ENCODE measurements at regions not wholly inside any gene's neighbourhood (a gene's known extent, or its start where the extent isn't known, plus 50 kb on each side); places are given as distances from the start of the nearest gene placed in this dataset.
"Not testable (repeated sequence)": the region's sequence is repeated elsewhere in the genome, so short reads cannot be mapped to it uniquely, and the experiment has no call there.

DNA sequence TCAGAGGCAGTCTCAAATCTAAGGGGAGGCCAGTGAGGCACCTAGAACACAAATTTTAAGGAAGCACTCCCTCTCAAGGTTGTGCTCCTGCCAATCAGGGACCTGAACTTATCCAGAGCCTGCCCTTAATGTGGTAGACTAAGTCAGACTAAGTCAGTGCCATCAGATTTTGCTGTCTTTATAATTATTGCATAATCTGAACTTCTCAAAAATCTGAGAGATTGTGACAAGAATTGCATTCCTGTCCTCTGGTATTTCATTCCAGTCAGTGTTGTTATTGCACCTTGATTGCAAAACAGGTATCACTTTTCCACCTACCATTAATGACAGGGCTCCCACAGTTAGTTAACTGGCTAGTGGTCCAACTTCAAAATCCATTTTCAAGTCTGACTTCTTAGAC lies 197.1 kb upstream of the HCN1 start:
- ChIA-PET CTCF (no interaction called here), POLR2A (no interaction called here)
- Histone ChIP-seq H3K4me1 (ENCODE audit: insufficient read depth, low read length) (no peaks in the 10 kb centered on the region), H3K9me3 (ENCODE audit: low read length) (no peaks in the 10 kb centered on the region), H3K36me3 (ENCODE audit: insufficient read depth, low read length) (no peaks in the 10 kb centered on the region), H3K27me3 (ENCODE audit: insufficient read depth, low read length, poor library complexity, severe bottlenecking) (no peaks in the 10 kb centered on the region), H3K4me3 (ENCODE audit: low read length) (no peak overlapping the region), H3K27ac (ENCODE audit: low read depth, low read length) (no peak overlapping the region)
- Mint-ChIP-seq H3K27me3 (peaks cover 0 to 1% of the 10 kb centered on the region in 2 donors), H3K9me3 (peaks cover 16 to 32% (median 18%) of the 10 kb centered on the region in 5 donors), H3K36me3 (peaks cover 0 to 3% (median 0%) of the 10 kb centered on the region in 3 donors), H3K4me1 (no peaks in the 10 kb centered on the region), H3K4me3 (no peak overlapping the region), H3K27ac (no peak overlapping the region)
- no peak for DNase-seq

- H3K4me1 Mint-ChIP-seq; H3K27ac Mint-ChIP-seq; H3K4me3 Mint-ChIP-seq; H3K27ac ChIP-seq (ENCODE audit: low read depth, low read length); H3K36me3 Mint-ChIP-seq; CTCF ChIA-PET; H3K27me3 Mint-ChIP-seq; H3K9me3 ChIP-seq (ENCODE audit: low read length); DNase-seq; H3K27me3 ChIP-seq (ENCODE audit: insufficient read depth, low read length, poor library complexity, severe bottlenecking); H3K36me3 ChIP-seq (ENCODE audit: insufficient read depth, low read length); H3K4me3 ChIP-seq (ENCODE audit: low read length); H3K4me1 ChIP-seq (ENCODE audit: insufficient read depth, low read length); POLR2A ChIA-PET: not testable (repeated sequence)
- H3K9me3 Mint-ChIP-seq: peaks cover 17 to 32% (median 18%) of the 10 kb centered on the region in 5 donors
These were observed 194.4 kb upstream of the HCN1 start for GRCh38 chr5:45890441-45891080.

- H3K36me3 Mint-ChIP-seq: no peaks in the 10 kb centered on the region
- ChIA-PET CTCF (no interaction called here), POLR2A (no interaction called here)
- H3K9me3 Mint-ChIP-seq: peaks cover 10 to 25% (median 18%) of the 10 kb centered on the region in 5 donors
- no peaks in the 10 kb centered on the region for H3K27me3 Mint-ChIP-seq
- no peak overlapping the region for H3K4me3 Mint-ChIP-seq
- Histone ChIP-seq H3K27me3 (ENCODE audit: insufficient read depth, low read length, poor library complexity, severe bottlenecking) (no peaks in the 10 kb centered on the region), H3K9me3 (ENCODE audit: low read length) (no peaks in the 10 kb centered on the region), H3K36me3 (ENCODE audit: insufficient read depth, low read length) (no peaks in the 10 kb centered on the region), H3K4me1 (ENCODE audit: insufficient read depth, low read length) (no peaks in the 10 kb centered on the region), H3K27ac (ENCODE audit: low read depth, low read length) (no peak overlapping the region), H3K4me3 (ENCODE audit: low read length) (no peak overlapping the region)
- H3K27ac Mint-ChIP-seq: no peak overlapping the region
- DNase-seq: no peak
- H3K4me1 Mint-ChIP-seq: no peaks in the 10 kb centered on the region
These were observed 166.6 kb upstream of the HCN1 start for GRCh38 chr5:45862763-45863162.

- H3K9me3 ChIP-seq (ENCODE audit: low read length): no peaks in the 10 kb centered on the region
- ChIA-PET CTCF (no interaction called here), POLR2A (no interaction called here)
- H3K27me3 Mint-ChIP-seq: no peaks in the 10 kb centered on the region
- no peak overlapping the region for H3K27ac Mint-ChIP-seq
- H3K4me3 ChIP-seq (ENCODE audit: low read length): no peak overlapping the region
- H3K27me3 ChIP-seq (ENCODE audit: insufficient read depth, low read length, poor library complexity, severe bottlenecking): no peaks in the 10 kb centered on the region
- no peaks in the 10 kb centered on the region for H3K36me3 ChIP-seq (ENCODE audit: insufficient read depth, low read length)
- no peaks in the 10 kb centered on the region for H3K36me3 Mint-ChIP-seq
- DNase-seq: no peak
- peaks cover 14 to 44% (median 19%) of the 10 kb centered on the region in 5 donors for H3K9me3 Mint-ChIP-seq
- no peak overlapping the region for H3K4me3 Mint-ChIP-seq
- no peaks in the 10 kb centered on the region for H3K4me1 Mint-ChIP-seq
- no peak overlapping the region for H3K27ac ChIP-seq (ENCODE audit: low read depth, low read length)
- H3K4me1 ChIP-seq (ENCODE audit: insufficient read depth, low read length): no peaks in the 10 kb centered on the region
These were observed 151.7 kb upstream of the HCN1 start for GRCh38 chr5:45847877-45848276.

- Mint-ChIP-seq H3K27me3 (no peaks in the 10 kb centered on the region), H3K4me3 (no peak overlapping the region), H3K4me1 (no peaks in the 10 kb centered on the region), H3K27ac (no peak overlapping the region), H3K36me3 (no peaks in the 10 kb centered on the region), H3K9me3 (peaks cover 2 to 46% (median 10%) of the 10 kb centered on the region in 5 donors)
- ChIA-PET POLR2A (no interaction called here), CTCF (no interaction called here)
- H3K36me3 ChIP-seq (ENCODE audit: insufficient read depth, low read length): no peaks in the 10 kb centered on the region
- no peaks in the 10 kb centered on the region for H3K4me1 ChIP-seq (ENCODE audit: insufficient read depth, low read length)
- H3K27me3 ChIP-seq (ENCODE audit: insufficient read depth, low read length, poor library complexity, severe bottlenecking): no peaks in the 10 kb centered on the region
- DNase-seq: no peak
- no peaks in the 10 kb centered on the region for H3K9me3 ChIP-seq (ENCODE audit: low read length)
- H3K27ac ChIP-seq (ENCODE audit: low read depth, low read length): no peak overlapping the region
- no peak overlapping the region for H3K4me3 ChIP-seq (ENCODE audit: low read length)
These were observed 129.9 kb upstream of the HCN1 start for GRCh38 chr5:45826055-45826454.

DNA sequence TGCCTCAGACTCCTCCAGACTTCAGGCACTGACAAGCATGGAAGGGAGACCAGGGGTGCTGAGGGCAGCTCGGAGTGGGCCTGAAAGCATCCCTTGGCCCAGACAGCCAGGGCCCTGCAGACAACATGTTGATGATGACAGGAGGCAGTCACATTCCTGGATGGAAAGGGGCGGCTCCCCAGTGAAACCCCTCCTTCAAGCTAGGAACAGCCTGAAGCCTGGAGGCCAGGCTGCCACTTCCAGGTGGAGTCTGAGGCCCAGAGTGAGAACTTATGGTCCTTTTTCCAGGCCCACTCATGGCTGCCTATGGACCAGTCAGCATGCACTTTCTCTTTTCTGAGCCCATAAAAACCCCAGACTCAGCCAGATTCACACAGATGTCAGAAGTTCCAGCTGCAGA lies 104.2 kb upstream of the HCN1 start:
- Histone ChIP-seq H3K4me1 (ENCODE audit: insufficient read depth, low read length) (no peaks in the 10 kb centered on the region), H3K4me3 (ENCODE audit: low read length) (no peak overlapping the region), H3K9me3 (ENCODE audit: low read length) (no peaks in the 10 kb centered on the region), H3K36me3 (ENCODE audit: insufficient read depth, low read length) (no peaks in the 10 kb centered on the region), H3K27me3 (ENCODE audit: insufficient read depth, low read length, poor library complexity, severe bottlenecking) (no peaks in the 10 kb centered on the region), H3K27ac (ENCODE audit: low read depth, low read length) (no peak overlapping the region)
- H3K27ac Mint-ChIP-seq: no peak overlapping the region
- no peaks in the 10 kb centered on the region for H3K27me3 Mint-ChIP-seq
- DNase-seq: no peak
- H3K4me3 Mint-ChIP-seq: no peak overlapping the region
- no peaks in the 10 kb centered on the region for H3K4me1 Mint-ChIP-seq
- H3K9me3 Mint-ChIP-seq: peaks cover 18 to 37% (median 28%) of the 10 kb centered on the region in 5 donors
- ChIA-PET POLR2A (no interaction called here), CTCF (no interaction called here)
- no peaks in the 10 kb centered on the region for H3K36me3 Mint-ChIP-seq

DNA sequence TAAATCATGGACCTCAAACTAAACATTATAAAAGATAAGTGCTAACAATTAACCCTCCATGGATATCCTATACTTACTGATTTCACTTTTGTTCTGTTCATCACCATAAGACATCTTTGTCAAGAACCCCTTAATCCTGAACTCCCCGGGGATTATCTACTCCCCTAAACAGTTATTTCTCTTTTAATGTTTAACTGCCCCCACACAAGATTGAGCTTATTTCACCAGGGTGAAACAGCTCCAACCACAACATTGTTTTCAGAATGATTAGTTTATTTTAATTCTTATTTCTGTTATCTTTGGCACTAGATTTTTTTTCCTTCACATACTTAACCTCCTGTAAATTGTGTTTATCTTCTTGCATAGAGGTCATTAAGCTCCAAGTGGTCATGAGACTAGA lies 103.2 kb upstream of the HCN1 start:
- Mint-ChIP-seq H3K27me3 (no peaks in the 10 kb centered on the region), H3K4me3 (no peak overlapping the region), H3K4me1 (no peaks in the 10 kb centered on the region), H3K27ac (no peak overlapping the region), H3K9me3 (peaks cover 16 to 34% (median 30%) of the 10 kb centered on the region in 5 donors), H3K36me3 (no peaks in the 10 kb centered on the region)
- no peaks in the 10 kb centered on the region for H3K9me3 ChIP-seq (ENCODE audit: low read length)
- ChIA-PET CTCF (no interaction called here), POLR2A (no interaction called here)
- no peak for DNase-seq
- no peaks in the 10 kb centered on the region for H3K27me3 ChIP-seq (ENCODE audit: insufficient read depth, low read length, poor library complexity, severe bottlenecking)
- no peaks in the 10 kb centered on the region for H3K36me3 ChIP-seq (ENCODE audit: insufficient read depth, low read length)
- H3K4me1 ChIP-seq (ENCODE audit: insufficient read depth, low read length): no peaks in the 10 kb centered on the region
- no peak overlapping the region for H3K4me3 ChIP-seq (ENCODE audit: low read length)
- no peak overlapping the region for H3K27ac ChIP-seq (ENCODE audit: low read depth, low read length)

DNA sequence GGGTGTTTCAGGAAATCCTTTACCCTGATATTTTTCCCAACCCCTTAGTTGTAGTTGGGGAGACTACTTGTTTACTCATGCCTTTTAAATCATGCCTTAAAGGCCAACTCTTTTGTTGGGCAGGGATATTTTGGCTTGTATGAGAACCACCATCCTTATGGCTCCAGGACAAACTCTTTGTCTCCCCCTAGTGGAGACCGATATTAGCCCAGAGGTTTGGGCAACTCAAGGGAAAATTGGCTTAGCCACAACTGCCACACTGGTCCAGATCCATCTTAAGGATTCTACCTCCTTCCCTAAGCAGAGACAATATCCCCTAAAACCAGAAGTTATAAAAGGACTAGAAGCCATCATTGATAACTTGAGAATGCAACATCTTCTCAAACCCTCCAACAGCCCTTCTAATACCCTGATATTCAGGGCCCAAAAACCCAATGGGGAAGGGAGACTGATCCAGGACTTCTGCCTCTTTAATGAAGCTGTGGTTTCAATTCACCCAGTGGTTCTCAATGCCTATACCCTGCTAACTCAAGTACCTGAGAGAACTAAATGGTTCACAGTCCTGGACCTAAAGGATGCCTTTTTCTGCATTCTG lies 100.9 kb upstream of the HCN1 start:
- Mint-ChIP-seq H3K9me3 (peaks cover 16 to 29% (median 26%) of the 10 kb centered on the region in 5 donors), H3K27ac (no peak overlapping the region), H3K4me3 (no peak overlapping the region), H3K27me3 (no peaks in the 10 kb centered on the region), H3K36me3 (no peaks in the 10 kb centered on the region), H3K4me1 (no peaks in the 10 kb centered on the region)
- H3K9me3 ChIP-seq (ENCODE audit: low read length): no peaks in the 10 kb centered on the region
- H3K4me1 ChIP-seq (ENCODE audit: insufficient read depth, low read length): no peaks in the 10 kb centered on the region
- CTCF ChIA-PET: interaction anchor here (1.0 kb wide), 1 partner anchor 14 kb away, joined by 3 read pairs; no protein-coding TSS in a partner anchor
- POLR2A ChIA-PET: no interaction called here
- H3K4me3 ChIP-seq (ENCODE audit: low read length): no peak overlapping the region
- no peak for DNase-seq
- no peak overlapping the region for H3K27ac ChIP-seq (ENCODE audit: low read depth, low read length)
- no peaks in the 10 kb centered on the region for H3K36me3 ChIP-seq (ENCODE audit: insufficient read depth, low read length)
- H3K27me3 ChIP-seq (ENCODE audit: insufficient read depth, low read length, poor library complexity, severe bottlenecking): no peaks in the 10 kb centered on the region

Data from CD8-positive, alpha-beta memory T cell (primary cell).